ENCODE measurements at regions not wholly inside any gene's neighbourhood (a gene's known extent, or its start where the extent isn't known, plus 50 kb on each side); places are given as distances from the start of the nearest gene placed in this dataset.

DNA sequence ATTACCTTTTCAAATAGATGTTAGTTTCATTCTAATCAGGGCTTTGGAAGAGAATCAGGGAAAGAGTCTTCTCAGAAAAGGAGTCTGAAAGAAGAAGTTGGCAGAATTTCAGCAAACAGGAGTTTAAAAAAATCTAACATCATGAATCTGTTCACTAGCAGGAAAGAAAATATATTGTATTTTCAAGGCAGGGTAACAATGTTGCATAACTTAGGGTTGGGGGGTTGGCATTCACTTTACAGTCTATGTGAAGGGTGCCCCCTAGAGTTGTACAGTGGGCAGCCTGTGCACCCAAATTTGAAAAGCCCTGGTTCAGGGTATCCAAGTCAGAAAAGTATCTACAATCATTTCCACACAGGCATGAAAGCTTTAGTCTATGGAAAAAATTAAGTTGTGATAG, 348.4 kb upstream of the SLC30A5 start:
- no peaks in the 10 kb centered on the region for H3K79me2 ChIP-seq (ENCODE audit: insufficient read depth)
- no peaks in the 10 kb centered on the region for H3K9me3 ChIP-seq
- H3K9me2 ChIP-seq: no peaks in the 10 kb centered on the region
- peaks cover 0 to 8% of the 10 kb centered on the region in 2 experiments; a peak in 2 of 4 replicates for H3K4me1 ChIP-seq (ENCODE audit: control insufficient read depth in 1 of 2, insufficient read depth in 2 of 2, low read depth in 1 of 2, low read length in 1 of 2)
- POLR2A ChIA-PET: no interaction called here
- no peak overlapping the region; a peak in 1 of 4 replicates for H3K4me3 ChIP-seq (ENCODE audit: low read depth in 2 of 2, low read length in 1 of 2)
- no peaks in the 10 kb centered on the region for H3K36me3 ChIP-seq (replicated peaks in 1 of 2; ENCODE audit: control insufficient read depth in 1 of 2, insufficient read depth in 2 of 2, low read length in 1 of 2)
- DNase-seq: no peak
- no peak overlapping the region for H3K4me2 ChIP-seq
- H3K27me3 ChIP-seq (ENCODE audit: insufficient read depth): no peaks in the 10 kb centered on the region
- H3K9ac ChIP-seq: no peak overlapping the region
- H4K20me1 ChIP-seq (ENCODE audit: insufficient read depth): no peaks in the 10 kb centered on the region
- no peaks in the 10 kb centered on the region for H3F3A ChIP-seq (replicated peaks; ENCODE audit: insufficient read depth)
- H3K27ac ChIP-seq (ENCODE audit: low read depth in 2 of 2, low read length in 1 of 2): no peak overlapping the region
- TF ChIP-seq, protein P1, sequence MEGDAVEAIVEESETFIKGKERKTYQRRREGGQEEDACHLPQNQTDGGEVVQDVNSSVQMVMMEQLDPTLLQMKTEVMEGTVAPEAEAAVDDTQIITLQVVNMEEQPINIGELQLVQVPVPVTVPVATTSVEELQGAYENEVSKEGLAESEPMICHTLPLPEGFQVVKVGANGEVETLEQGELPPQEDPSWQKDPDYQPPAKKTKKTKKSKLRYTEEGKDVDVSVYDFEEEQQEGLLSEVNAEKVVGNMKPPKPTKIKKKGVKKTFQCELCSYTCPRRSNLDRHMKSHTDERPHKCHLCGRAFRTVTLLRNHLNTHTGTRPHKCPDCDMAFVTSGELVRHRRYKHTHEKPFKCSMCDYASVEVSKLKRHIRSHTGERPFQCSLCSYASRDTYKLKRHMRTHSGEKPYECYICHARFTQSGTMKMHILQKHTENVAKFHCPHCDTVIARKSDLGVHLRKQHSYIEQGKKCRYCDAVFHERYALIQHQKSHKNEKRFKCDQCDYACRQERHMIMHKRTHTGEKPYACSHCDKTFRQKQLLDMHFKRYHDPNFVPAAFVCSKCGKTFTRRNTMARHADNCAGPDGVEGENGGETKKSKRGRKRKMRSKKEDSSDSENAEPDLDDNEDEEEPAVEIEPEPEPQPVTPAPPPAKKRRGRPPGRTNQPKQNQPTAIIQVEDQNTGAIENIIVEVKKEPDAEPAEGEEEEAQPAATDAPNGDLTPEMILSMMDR (IDR thresholded peaks at IDR 0.05): peak; percentile 41; the same call in 1 of the 2 replicates
- TF ChIP-seq RAD21 (IDR thresholded peaks at IDR 0.05; ENCODE audit: low read length) (peak; percentile 55), RXRA (IDR thresholded peaks at IDR 0.05; ENCODE audit: borderline replicate concordance, low read depth) (no peak)
- CTCF ChIA-PET: interaction anchor here (1.1 kb wide), 1 partner anchor 51 kb away, joined by 4 read pairs; no protein-coding TSS in a partner anchor
- H2AFZ ChIP-seq (ENCODE audit: low read depth): no peak overlapping the region

DNA sequence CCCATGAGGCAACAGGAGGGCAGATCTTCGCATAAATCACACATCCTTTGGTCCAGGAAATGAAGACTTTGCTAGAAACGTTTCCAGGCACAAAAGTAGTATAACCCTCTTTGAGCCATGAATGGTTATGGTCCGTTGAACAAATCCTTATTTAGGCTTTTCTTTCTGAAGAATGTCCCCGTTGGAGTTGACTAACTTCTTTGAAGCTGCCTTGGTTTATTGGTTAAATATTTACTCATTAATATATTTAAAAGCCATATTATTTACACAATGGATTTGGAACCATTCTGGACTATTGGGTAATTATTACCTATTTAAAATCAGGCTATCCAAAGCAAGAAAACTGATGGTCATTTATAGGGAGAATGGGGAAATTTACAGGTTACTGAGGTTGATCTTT, 347.6 kb upstream of the SLC30A5 start:
- no peak for DNase-seq
- Histone ChIP-seq H3F3A (replicated peaks; ENCODE audit: insufficient read depth) (no peaks in the 10 kb centered on the region), H4K20me1 (ENCODE audit: insufficient read depth) (no peaks in the 10 kb centered on the region), H3K4me3 (ENCODE audit: low read depth in 2 of 2, low read length in 1 of 2) (no peak overlapping the region), H3K9me2 (no peaks in the 10 kb centered on the region), H3K27ac (ENCODE audit: low read depth in 2 of 2, low read length in 1 of 2) (no peak overlapping the region), H3K36me3 (replicated peaks in 1 of 2; ENCODE audit: control insufficient read depth in 1 of 2, insufficient read depth in 2 of 2, low read length in 1 of 2) (no peaks in the 10 kb centered on the region), H3K27me3 (ENCODE audit: insufficient read depth) (no peaks in the 10 kb centered on the region), H2AFZ (ENCODE audit: low read depth) (no peak overlapping the region), H3K79me2 (ENCODE audit: insufficient read depth) (no peaks in the 10 kb centered on the region), H3K4me2 (no peak overlapping the region), H3K9me3 (no peaks in the 10 kb centered on the region), H3K4me1 (ENCODE audit: control insufficient read depth in 1 of 2, insufficient read depth in 2 of 2, low read depth in 1 of 2, low read length in 1 of 2) (peaks cover 0 to 8% of the 10 kb centered on the region in 2 experiments; a peak in 2 of 4 replicates), H3K9ac (no peak overlapping the region)
- TF ChIP-seq JUND (IDR thresholded peaks at IDR 0.05) (no peak), GATA2 (CRISPR knock-in tag; IDR thresholded peaks at IDR 0.05) (no peak), NRF1 (IDR thresholded peaks at IDR 0.05; ENCODE audit: low read depth, low read length) (no peak), TAF1 (IDR thresholded peaks at IDR 0.05; ENCODE audit: borderline replicate concordance, low read depth, low read length) (no peak), YY1 (IDR thresholded peaks at IDR 0.05; ENCODE audit: low read depth) (no peak), TEAD4 (IDR thresholded peaks at IDR 0.05; ENCODE audit: borderline replicate concordance, insufficient read depth) (no peak), FOXJ3 (CRISPR knock-in tag; IDR thresholded peaks at IDR 0.05) (no peak), SMC3 (IDR thresholded peaks at IDR 0.05; ENCODE audit: low read depth, low read length) (no peak), GABPA (IDR thresholded peaks at IDR 0.05; ENCODE audit: low read depth) (no peak), RXRA (IDR thresholded peaks at IDR 0.05; ENCODE audit: borderline replicate concordance, low read depth) (no peak), ELF1 (IDR thresholded peaks at IDR 0.05) (no peak), RAD21 (IDR thresholded peaks at IDR 0.05; ENCODE audit: low read length) (no peak), RCOR1 (IDR thresholded peaks at IDR 0.05; ENCODE audit: low read length) (no peak), FOXM1 (IDR thresholded peaks at IDR 0.05; ENCODE audit: low read depth) (no peak)
- TF ChIP-seq, protein P2, sequence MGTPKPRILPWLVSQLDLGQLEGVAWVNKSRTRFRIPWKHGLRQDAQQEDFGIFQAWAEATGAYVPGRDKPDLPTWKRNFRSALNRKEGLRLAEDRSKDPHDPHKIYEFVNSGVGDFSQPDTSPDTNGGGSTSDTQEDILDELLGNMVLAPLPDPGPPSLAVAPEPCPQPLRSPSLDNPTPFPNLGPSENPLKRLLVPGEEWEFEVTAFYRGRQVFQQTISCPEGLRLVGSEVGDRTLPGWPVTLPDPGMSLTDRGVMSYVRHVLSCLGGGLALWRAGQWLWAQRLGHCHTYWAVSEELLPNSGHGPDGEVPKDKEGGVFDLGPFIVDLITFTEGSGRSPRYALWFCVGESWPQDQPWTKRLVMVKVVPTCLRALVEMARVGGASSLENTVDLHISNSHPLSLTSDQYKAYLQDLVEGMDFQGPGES (IDR thresholded peaks at IDR 0.05; ENCODE audit: low read depth, low read length): no peak
- TF ChIP-seq, protein P3, sequence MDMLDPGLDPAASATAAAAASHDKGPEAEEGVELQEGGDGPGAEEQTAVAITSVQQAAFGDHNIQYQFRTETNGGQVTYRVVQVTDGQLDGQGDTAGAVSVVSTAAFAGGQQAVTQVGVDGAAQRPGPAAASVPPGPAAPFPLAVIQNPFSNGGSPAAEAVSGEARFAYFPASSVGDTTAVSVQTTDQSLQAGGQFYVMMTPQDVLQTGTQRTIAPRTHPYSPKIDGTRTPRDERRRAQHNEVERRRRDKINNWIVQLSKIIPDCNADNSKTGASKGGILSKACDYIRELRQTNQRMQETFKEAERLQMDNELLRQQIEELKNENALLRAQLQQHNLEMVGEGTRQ (IDR thresholded peaks at IDR 0.05; ENCODE audit: borderline replicate concordance, low read depth, low read length): no peak
- TF ChIP-seq, protein P1 (IDR thresholded peaks at IDR 0.05): no peak
- ChIA-PET CTCF (interaction anchor here (1.1 to 1.5 kb wide), 2 partner anchors 17 to 50 kb away, joined by 3 to 4 read pairs; no protein-coding TSS in a partner anchor), POLR2A (no interaction called here)
- WGBS (ENCODE audit: low lambda C conversion rate): 41% methylated on average over 4 of the region's 4 CpGs
